Kidney epithelial cell (primary cell): ENCODE measurements at regions not wholly inside any gene's neighbourhood (a gene's known extent, or its start where the extent isn't known, plus 50 kb on each side); places are given as distances from the start of the nearest gene placed in this dataset.

Experiments
- DNase-seq: peaks from one replicate; pipeline ENCODE4 v3.0.0-alpha.2; 2010; ENCODE audit warnings: low read depth
- H3K27me3 ChIP-seq: 2 replicates; pipeline ENCODE4 v1.6.0; 2011; ENCODE audit warnings: low read length; ENCODE audit not compliant: control insufficient read depth, insufficient read depth
- H3K36me3 ChIP-seq: 2 replicates; pipeline ENCODE4 v1.5.1; 2011; ENCODE audit warnings: low read length; ENCODE audit not compliant: control insufficient read depth, insufficient read depth
- H3K4me3 ChIP-seq: 2 replicates; pipeline ENCODE4 v1.5.1; 2011; ENCODE audit warnings: low read depth, mild to moderate bottlenecking, control low read depth, low read length
- TF ChIP-seq, protein P1 (sequence below): IDR thresholded peaks from 2 replicates; pipeline ENCODE4 v1.5.1; 2011; ENCODE audit warnings: mild to moderate bottlenecking, moderate library complexity, low read length, control low read depth, inconsistent platforms; ENCODE audit not compliant: insufficient read depth, poor library complexity, severe bottlenecking

DNA sequence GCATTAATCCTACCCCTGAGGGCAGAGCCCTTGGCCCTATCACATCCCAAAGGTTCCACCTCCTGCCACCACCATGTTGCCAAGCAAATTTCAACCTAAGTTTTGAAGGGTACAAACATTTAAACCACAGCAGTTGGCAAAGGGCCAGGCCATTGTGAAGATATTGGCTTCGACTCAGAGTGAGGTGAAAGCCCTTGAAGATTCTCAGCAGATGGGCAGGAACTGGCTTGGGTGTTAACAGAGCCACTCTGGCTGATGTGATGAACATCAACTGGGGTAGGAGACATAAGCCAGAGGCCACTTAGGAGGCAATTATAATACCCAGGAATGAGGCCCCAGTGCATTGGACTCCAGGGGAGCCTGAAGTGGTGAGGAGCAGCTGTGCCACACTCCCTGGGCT is 207.7 kb upstream of the KAZN start:
- TF ChIP-seq, protein P1, sequence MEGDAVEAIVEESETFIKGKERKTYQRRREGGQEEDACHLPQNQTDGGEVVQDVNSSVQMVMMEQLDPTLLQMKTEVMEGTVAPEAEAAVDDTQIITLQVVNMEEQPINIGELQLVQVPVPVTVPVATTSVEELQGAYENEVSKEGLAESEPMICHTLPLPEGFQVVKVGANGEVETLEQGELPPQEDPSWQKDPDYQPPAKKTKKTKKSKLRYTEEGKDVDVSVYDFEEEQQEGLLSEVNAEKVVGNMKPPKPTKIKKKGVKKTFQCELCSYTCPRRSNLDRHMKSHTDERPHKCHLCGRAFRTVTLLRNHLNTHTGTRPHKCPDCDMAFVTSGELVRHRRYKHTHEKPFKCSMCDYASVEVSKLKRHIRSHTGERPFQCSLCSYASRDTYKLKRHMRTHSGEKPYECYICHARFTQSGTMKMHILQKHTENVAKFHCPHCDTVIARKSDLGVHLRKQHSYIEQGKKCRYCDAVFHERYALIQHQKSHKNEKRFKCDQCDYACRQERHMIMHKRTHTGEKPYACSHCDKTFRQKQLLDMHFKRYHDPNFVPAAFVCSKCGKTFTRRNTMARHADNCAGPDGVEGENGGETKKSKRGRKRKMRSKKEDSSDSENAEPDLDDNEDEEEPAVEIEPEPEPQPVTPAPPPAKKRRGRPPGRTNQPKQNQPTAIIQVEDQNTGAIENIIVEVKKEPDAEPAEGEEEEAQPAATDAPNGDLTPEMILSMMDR: no peak
- no peak for DNase-seq
- H3K36me3 ChIP-seq: no peaks in the 10 kb centered on the region

GRCh38 chr1:14392161-14392858 is 206.2 kb upstream of the KAZN start:
- Histone ChIP-seq H3K4me3 (no peak overlapping the region), H3K36me3 (no peaks in the 10 kb centered on the region), H3K27me3 (no peaks in the 10 kb centered on the region)
- TF ChIP-seq, protein P1: no peak
- DNase-seq: no peak

More for the DNA sequence above, 207.7 kb upstream of the KAZN start:
- H3K27me3 ChIP-seq: no peaks in the 10 kb centered on the region
- no peak overlapping the region for H3K4me3 ChIP-seq

- H3K27me3 ChIP-seq: no peaks in the 10 kb centered on the region
- no peaks in the 10 kb centered on the region for H3K36me3 ChIP-seq
- no peak overlapping the region for H3K4me3 ChIP-seq
- TF ChIP-seq, protein P1: no peak
- no peak for DNase-seq
Measured at GRCh38 chr1:14392859-14393365, 205.6 kb upstream of the KAZN start.

- Histone ChIP-seq H3K36me3 (no peaks in the 10 kb centered on the region), H3K27me3 (no peaks in the 10 kb centered on the region), H3K4me3 (no peak overlapping the region)
- DNase-seq: no peak
- TF ChIP-seq, protein P1: no peak
Measured at GRCh38 chr1:14396100-14396499, 202.4 kb upstream of the KAZN start.

DNA sequence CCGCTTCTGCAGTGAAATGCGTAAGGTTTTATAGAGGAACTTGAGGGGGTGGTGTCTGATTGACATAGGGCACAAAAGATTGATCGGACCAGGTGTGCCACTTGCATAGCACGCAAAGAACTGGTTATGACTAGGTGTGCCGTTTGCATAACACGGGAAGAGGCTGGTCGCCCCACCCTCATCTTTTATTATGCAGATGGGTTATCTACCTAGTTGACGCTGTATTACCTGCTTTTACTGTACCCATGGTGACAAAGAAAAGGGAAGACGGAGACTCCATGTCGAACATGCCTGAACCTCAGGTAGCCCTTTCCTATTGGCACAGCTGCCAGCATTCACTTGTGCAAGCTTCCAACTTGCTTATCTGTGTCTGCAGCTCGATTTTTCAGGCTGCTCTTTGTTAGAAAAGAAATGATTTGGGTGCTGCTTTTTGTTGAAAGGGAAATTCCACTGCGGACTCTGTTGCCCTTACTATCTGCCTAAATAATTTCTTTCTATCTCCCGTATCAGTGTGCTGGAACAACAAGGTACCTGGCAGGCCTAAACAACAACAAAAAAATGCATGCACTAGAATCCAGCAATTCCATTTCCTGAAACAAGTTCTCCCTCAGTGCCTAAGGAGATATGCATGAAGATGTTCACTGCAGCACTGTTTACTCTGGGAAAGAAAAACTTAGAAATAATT is 194.4 kb upstream of the KAZN start:
- H3K36me3 ChIP-seq: no peaks in the 10 kb centered on the region
- H3K4me3 ChIP-seq: no peak overlapping the region
- no peaks in the 10 kb centered on the region for H3K27me3 ChIP-seq
- DNase-seq: no peak
- TF ChIP-seq, protein P1: no peak
